GM19438 (cell line): ENCODE measurements at regions not wholly inside any gene's neighbourhood (a gene's known extent, or its start where the extent isn't known, plus 50 kb on each side); places are given as distances from the start of the nearest gene placed in this dataset.
"Not testable (repeated sequence)": the region's sequence is repeated elsewhere in the genome, so short reads cannot be mapped to it uniquely, and the experiment has no call there.

ENCODE experiments used
- ATAC-seq: cut with Tn5 transposase; IDR thresholded peaks from one replicate; pipeline ENCODE4 v1.9.1; 2021; ENCODE audit warnings: low read depth; ENCODE audit not compliant: unreplicated experiment

DNA sequence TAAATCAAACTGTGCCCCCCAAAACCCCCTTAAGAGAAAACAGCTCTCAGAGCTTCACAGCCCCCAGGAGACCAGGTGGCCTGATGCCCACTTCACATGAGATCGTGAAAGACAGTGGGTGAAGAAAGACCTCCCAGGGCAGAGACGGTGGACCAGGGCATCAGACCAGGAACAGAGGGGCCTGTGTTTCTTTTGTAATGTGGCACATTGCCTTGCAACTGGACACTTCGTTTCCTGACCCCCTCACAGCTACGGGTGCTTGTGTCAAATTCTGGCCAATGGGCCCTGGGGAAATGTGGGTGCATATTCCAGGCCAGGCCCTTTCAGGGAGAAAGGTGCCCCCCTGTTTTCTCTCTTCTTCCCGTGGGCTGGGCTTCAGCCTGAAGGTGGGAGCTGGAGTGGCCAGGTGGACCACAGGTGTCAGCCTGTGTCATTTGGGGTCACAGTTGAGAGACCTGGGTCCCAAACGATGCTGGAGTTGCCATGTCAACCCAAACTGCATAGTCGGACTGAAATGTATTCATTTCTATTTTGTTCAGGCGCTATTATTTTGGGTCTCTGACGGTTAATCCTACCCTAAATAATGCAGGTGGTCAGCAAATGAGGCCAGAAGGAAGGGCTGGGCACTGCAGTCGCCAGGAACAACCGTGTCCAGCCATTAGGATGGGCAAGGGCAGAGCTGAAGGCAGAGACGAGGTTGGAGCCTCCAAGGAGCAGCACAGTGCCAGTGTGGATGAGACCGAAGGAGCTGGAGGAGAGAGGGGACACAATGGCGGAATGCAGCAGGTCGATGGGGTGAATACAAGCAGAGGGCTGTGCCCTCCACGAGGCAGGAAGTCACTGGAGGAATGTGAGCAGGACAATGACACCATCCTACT, 338.2 kb downstream of the EIPR1 start:
- no peak for ATAC-seq

- no peak for ATAC-seq
Observed at GRCh38 chr2:3038636-3039035, 339.0 kb downstream of the EIPR1 start.

- ATAC-seq = no peak
Observed at GRCh38 chr2:3037196-3038194, 340.1 kb downstream of the EIPR1 start.

DNA sequence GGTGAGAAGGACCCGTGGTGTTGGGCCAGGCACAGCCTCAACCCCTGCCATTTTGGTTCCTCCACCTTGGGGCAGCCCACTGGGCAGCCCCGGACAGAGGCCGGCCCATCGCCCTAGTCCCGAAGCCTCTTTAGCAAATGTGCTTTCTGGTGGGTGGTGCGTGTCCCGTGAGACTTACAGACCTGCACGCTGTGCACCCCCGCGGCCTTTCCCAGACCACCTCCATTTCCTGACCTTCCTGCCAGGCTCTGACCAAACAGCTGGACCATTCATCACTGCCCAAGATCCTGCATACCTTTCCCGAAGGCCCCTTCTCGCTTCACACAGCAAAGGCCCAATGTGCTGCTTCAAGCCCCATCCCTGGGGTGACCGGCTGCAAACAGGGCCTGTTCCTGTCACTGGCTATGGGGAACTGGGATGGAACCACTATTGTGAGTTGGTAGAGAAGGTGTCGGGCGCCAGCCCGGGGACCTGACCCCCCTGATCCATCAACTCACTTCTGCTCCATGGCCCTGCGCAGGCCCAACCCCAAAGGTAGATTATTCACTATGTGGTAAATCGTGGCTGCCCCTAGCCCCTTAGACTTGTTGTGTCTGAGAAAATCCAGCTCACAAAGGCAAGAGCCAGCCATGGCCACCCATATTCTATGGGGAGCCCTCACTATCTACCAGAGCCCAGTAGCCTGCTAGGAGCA, 341.0 kb downstream of the EIPR1 start:
- ATAC-seq = no peak

- no peak for ATAC-seq
Observed at GRCh38 chr2:3035385-3036050, 342.1 kb downstream of the EIPR1 start.

DNA sequence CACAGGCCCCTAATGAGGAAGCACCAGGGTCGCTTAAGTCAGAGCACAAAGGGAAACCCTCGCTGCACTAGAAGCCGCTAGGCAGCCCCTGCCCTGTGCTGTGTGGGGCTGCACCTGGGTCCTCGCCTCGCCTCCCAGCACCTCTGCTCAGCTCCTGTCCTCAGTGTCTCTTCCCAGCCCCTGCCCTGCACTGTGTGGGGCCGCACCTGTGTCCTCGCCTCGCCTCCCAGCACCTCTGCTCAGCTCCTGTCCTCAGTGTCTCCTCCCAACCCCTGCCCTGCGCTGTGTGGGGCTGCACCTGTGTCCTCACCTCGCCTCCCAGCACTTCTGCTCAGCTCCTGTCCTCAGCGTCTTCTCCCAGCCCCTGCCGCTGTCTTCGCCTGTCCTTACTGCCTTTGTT, 342.8 kb downstream of the EIPR1 start:
- ATAC-seq = no peak

GRCh38 chr2:3034396-3034795, 343.2 kb downstream of the EIPR1 start:
- ATAC-seq = no peak

DNA sequence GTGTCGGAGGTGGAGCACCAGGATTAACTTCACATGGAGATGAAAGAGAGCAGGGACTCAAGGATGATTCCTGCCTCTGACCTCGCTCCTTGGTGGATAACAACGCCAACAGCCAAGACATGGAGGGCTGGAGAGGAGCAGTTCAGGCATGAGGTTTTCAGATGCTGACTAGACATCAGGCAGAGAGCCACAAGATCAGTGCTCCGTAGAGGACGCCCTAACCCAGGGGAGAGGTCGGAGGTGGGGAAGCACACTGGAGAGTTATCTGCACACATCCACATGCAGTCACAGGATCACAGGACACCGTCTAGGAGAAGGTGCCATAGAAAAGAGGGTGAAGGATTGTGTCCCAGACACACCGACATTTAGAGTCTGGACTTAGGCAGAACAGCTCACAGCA, 344.3 kb downstream of the EIPR1 start:
- no peak for ATAC-seq

DNA sequence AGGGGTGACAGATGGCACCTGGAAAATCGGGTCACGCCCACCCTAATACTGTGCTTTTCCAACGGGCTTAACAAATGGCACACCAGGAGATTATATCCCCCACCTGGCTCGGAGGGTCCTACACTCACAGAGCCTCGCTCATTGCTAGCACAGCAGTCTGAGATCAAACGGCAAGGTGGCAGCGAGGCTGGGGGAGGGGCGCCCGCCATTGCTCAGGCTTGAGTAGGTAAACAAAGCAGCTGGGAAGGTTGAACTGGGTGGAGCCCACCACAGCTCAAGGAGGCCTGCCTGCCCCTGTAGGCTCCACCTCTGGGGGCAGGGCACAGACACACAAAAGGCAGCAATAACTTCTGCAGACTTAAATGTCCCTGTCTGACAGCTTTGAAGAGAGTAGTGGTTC, 346.8 kb downstream of the EIPR1 start:
- not testable (repeated sequence) for ATAC-seq

GRCh38 chr2:3025984-3026383, 351.6 kb downstream of the EIPR1 start:
- no peak for ATAC-seq

GRCh38 chr2:3025261-3025660, 352.4 kb downstream of the EIPR1 start:
- ATAC-seq = no peak

DNA sequence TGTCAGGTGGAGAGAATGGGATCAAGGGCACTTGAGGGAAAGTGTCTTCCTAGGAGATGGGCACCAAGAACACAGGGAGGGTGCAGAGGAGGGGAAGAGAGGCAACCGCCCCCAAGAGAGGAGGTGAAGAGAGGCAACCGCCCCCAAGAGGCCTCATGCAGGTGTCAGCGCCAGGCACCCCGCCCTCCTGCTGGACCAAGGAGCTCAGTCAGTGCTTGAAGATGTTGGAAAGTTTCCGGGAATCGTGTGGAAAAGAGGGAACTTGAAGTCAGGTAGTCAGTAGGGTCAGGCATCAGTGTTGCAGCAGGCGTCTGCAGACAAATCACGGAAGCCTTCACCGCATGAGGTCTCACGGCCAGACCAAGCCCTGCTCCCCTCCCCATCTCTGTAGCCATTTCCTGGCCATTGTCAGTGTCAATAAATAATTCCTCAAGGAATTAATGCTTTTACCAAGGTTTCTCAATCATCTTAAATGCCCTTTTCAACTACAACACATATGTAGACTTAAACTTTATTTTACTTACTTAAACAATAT, 353.1 kb downstream of the EIPR1 start:
- ATAC-seq = no peak

DNA sequence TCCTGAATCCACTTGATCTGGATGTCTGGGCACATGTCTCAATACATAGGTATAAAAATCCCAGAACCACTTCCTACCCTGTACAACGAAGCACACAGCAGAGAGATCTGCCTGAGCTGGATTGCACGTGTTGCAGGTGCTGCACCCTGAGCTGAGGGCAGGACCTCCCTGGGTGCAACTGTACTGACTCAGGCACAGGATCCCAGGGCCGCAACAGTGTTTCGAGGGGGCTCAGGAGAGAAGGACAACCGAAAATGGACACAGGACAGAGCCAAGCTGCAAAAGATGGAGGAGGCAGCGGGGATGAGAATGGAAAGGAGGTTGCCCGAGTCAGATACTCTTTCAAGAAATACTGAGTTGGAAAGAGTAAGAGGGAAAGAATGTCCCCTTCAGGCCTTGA, 354.1 kb downstream of the EIPR1 start:
- no peak for ATAC-seq

DNA sequence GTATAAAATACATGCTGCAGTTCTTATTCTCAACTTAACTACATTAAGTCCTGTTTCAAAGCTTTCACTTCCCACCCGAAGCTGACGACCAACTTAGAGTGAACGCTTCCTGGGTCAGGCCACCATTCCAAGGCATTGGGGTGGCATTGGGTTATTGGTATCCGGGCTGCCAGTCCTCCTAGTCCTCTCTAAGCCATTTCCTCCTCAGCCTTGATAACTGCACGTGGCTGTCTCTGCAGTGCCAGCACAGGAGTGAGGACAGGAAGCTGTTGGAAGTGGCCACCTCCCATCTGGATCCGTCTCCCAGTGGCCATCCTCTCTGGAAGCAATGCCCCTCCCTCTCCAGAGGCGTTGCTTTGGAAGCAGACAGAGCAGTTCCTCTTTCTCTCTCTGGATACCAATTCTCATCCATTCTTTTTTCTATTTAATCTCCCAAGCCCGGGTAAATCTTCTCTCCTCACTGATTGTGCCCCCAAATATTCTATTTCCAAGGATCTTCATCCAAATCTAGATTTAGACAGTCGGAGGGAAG, 354.7 kb downstream of the EIPR1 start:
- ATAC-seq = no peak

DNA sequence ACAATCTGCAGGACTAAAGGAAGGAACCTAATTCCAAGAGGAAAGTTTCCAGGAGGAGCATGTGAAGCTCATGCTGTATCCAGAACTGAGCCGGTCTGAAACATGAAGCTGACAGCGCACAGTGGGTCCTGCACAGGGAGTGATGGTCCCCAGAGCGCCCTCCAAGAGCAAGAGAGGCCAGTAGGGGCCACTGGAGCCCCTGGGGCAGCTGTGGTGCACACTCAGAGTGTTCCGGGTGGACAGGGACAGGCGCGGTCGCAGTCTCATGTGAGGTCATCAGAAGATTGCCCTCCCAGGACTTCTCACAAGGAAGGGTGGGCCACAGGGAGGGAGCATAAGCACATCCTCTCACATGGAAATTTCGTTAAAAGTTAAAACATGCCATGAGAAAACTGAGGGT, 355.9 kb downstream of the EIPR1 start:
- ATAC-seq = no peak

- ATAC-seq = no peak
Observed at GRCh38 chr2:3010001-3010400, 367.6 kb downstream of the EIPR1 start.

- no peak for ATAC-seq
Observed at GRCh38 chr2:3009483-3009882, 368.1 kb downstream of the EIPR1 start.

DNA sequence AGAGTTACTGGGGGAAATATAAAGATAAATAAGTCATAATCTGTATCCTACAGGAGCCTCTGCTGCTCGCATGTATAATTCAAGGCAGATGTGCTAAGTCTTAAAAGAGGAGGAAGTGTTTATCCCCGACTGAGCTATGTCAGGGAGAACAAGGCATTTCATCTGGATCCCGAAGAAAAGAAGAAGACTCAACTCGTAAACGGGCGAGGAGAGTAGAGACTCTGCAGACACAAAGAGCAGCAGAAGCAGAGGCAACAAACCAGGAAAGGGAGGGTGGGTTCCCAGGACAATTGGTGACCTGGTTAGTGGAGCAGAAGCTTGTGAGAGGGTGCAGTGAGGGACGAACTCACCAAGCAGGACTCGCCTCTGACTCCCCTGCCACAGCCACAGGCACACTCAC, 368.6 kb downstream of the EIPR1 start:
- ATAC-seq = no peak

DNA sequence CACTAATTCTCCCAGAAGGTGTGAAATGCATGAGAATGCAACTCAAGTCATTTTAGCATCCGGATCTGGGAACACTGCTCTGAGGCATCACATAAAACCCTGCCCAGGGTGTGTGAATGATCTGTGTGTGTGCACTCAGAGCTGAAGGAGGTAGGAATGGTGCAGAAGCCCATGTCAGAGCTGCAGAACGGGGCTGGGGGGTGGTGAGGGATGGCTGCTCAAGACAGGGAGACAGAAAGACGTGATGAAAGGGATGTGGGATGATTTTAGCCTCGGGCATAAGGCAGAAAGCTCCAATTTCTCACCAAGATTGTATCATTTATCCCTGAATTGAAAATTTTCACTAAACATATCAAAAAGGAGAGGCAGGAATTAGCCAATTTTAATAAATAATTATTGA, 369.1 kb downstream of the EIPR1 start:
- no peak for ATAC-seq

GRCh38 chr2:3007135-3007534, 370.5 kb downstream of the EIPR1 start:
- no peak for ATAC-seq
